NCI-H2227 treated with DMSO at 0.1 percent for 48 hours (cell line): ENCODE measurements at regions not wholly inside any gene's neighbourhood (a gene's known extent, or its start where the extent isn't known, plus 50 kb on each side); places are given as distances from the start of the nearest gene placed in this dataset.

Experiments used
- DNase-seq: peaks from one replicate; lab custom pipeline; 2025; lab: John Stamatoyannopoulos, UW

DNA sequence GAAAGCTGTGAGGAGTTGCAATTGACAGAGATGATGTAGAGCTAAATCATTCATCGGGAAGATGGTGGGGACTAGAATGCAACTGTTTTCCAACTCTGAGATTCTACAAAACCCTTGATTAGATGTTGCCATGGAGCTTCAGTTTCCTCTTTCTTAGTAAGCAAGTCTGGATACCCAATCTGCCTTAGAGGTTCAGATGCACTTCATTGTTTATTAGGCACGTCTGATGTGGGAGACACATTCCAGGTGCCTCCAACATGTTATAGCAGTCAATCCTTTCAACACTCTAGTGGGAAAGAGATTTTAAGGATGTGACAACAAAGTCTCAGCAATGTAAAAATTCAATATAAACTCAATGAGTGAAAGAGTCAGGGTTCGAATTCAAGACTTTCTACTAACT is 291.3 kb upstream of the PHYHIPL start:
- no peak for DNase-seq

GRCh38 chr10:58885686-58886345 is 290.6 kb upstream of the PHYHIPL start:
- no peak for DNase-seq

DNA sequence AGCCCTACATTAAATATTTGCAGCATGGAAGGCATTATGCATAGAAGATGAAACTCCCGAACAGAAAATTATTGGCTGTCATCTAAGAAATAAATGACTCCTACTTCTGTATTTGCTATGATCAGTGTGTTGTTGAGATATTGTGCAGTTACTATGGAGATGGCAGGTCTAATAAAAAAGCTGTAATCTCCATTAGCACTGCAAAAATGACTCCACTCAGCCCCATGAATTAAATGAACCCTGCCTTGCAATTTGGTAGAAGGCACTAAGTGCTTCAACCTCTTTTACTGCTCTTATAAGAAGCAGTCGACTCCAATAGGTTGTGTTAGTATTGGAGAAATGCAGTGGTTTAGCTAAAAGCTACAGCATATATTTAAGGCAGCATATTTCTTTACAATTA is 290.0 kb upstream of the PHYHIPL start:
- DNase-seq = peak; percentile 88

DNA sequence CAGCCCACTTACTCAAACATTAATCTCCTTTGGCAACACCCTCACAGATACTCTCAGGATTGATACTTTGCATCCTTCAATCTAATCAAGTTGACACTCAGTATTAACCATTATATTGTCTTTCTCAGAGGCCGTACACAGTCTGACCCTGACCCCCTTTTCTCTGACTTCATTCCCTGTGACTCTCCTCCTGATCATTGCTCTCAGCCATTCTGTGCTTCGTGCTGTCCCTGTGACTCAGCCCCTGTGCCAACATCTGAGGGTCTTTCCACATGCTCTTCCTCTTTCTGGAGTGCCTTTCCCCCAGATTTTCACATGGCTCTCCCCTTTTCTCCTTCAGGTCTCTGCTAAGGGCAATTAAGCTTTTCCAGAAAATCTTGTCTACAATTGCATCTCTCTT is 289.0 kb upstream of the PHYHIPL start:
- no peak for DNase-seq

DNA sequence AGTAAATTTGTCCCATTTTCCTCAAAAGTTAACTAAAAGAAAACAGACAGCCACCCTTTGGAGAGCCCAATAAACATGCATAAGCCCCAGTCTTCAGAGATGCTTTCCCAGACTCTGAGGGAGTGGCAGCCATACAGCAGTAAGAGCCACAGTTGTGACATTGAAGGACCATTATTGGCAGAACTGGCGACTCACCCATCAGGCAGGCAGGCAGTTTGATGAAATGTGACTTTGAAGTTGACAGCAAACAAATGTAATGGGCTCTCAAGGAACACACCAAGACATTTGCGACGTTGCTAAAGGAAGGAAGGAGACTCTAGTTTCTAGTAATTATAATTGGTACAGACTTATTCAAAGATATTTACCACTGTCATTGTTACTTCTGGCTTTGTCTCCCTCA is 287.5 kb upstream of the PHYHIPL start:
- DNase-seq = no peak

GRCh38 chr10:58892031-58892531 is 284.4 kb upstream of the PHYHIPL start:
- DNase-seq = peak; percentile 74

DNA sequence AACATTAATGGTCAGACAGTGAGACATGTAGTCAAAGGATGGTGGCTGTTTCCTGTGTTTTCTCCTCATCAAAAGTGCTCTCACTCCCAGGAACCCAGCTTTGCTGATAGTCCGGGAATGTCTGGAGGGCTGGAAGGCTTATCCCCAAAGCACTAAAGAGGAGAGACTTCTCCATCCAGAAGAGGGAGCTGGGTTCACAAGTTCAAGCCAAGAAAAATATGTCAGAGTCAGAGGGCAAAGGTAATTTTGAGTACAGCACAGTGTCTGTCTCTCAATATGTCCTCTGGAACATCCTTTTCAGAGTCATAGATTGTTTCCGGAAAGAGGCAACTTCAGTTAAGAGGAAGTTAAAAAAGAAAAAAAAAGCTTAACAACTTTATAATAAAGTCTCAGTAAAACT is 281.5 kb upstream of the PHYHIPL start:
- DNase-seq = no peak

DNA sequence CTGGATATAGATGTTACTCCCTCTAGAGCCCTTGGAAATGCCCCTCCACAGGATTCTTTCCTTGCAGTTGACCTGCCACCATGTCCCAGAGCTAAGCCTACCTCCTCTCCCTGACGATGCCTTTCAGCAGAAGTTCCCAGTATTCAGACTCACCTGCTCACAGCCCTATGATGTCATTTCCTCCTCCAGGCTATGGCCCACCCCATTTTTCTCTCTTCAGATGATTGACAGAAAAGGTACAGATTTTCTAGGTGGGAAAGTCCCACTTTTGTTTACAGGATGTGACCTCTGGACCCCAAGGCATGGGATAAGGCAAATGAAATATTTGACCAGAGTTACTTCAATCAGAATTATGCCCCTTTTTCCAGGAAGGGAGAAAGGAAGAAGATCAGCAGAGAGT is 280.2 kb upstream of the PHYHIPL start:
- DNase-seq = no peak

DNA sequence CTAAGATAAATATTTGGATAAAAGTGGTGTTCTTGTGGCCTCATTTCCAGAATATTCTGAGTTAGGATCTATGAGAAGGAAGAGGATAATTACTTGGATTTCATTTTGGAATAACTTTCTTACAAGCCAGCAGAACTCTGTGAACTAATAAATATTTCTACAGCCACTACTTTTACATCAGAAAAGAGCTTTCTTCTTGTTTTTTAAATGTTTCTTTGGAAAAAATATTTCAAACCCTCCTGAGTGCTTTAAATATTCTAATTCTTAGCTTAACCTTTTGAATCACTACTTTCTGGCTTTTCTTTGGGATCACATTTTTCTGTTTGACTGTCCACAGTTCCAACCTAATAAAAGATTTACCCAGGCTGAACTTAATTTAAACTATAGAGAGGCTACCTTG is 279.2 kb upstream of the PHYHIPL start:
- DNase-seq = no peak

DNA sequence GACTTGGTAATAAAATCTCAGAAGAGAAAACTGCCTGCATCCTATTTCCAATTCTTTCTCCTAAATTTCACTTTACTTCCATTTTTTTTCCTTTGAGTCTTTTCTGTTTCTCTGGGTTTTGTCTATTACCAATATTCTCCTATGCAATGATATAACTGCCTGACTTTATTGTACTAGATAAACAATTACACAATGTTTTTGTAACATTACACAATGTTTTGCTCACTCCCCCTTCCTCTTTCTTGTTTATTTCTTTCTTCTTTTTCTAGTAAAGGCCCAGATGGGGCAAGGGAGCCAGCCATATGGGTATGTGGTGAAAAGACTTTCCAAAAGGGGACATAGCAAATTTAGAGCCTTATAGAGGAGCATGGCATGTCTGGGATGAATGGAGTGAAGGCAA is 278.7 kb upstream of the PHYHIPL start:
- DNase-seq = no peak

GRCh38 chr10:58898854-58899573 is 277.4 kb upstream of the PHYHIPL start:
- DNase-seq = no peak

GRCh38 chr10:58901092-58901646 is 275.3 kb upstream of the PHYHIPL start:
- no peak for DNase-seq

- DNase-seq = no peak
These were observed 273.4 kb upstream of the PHYHIPL start for GRCh38 chr10:58903071-58903470.

DNA sequence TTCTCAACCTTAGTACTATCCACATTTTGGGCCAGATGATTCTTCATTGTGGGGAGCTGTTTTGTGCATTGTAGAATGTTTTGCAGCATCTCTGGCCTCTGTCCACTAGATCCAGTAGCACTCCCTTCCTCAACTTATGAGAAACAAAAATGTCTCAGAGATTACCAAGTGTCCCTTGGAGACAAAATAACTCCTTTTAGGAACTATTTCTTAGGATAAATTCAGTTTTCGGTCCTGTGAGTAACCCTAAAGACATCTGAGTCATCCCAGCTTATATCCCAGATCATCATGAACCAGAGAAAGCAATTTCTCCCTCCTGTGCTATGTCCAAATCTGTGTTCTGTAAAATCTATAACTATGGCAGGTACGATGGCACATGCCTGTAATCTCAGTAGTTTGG is 266.6 kb upstream of the PHYHIPL start:
- no peak for DNase-seq

- DNase-seq = no peak
These were observed 262.7 kb upstream of the PHYHIPL start for GRCh38 chr10:58913717-58914116.

GRCh38 chr10:58918887-58919286 is 257.6 kb upstream of the PHYHIPL start:
- DNase-seq = no peak

DNA sequence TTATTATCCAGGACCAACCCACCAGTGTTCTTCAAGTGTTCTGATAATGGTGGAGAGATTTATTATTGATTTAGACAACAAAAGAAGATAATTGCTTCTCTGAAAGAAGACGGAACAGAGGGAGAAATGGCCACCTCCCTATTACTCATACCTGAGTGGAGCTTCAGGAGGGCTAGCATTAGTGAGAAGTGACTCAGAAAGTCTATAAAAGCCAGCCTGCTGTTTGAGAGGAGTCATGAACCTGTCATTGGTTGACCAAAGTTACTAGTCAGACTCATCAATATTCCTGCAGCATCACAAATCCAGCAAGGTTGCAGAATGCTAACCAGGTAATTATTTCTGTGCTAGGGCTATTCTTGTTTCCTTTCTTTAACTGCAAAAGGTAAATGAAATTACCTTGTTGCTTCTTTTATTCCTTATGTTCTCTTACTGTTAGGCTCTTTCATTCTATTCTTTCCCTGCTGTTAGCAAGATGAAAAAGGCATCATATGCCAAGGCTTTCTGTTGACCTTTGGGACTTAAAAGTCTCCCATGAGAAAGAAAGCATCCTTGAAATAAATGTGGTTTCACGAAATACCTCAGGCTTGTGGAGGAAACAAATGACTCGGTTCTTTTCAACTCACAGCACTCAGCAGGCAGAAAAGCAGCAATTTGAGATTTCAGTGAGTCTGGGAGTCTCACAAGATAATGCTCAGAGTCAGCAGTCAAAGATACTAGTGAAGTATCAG is 256.4 kb upstream of the PHYHIPL start:
- DNase-seq = peak; percentile 86

DNA sequence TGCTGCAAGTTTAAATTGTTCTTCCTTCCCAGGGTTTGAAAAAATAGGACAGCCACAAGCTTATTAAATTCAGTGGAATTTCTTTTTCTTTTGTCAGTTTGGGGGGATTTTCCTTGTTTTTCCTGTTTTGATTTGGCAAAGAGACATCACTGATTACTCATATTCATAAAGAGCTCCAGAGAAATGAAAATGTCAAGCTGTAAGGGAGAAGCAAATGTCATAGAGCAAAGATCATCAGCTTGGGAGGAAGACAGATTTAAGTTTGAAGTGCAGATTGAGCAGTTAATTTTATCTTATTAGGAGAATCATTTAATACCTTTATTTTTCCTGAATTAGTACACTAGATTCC is 255.8 kb upstream of the PHYHIPL start:
- DNase-seq = no peak

DNA sequence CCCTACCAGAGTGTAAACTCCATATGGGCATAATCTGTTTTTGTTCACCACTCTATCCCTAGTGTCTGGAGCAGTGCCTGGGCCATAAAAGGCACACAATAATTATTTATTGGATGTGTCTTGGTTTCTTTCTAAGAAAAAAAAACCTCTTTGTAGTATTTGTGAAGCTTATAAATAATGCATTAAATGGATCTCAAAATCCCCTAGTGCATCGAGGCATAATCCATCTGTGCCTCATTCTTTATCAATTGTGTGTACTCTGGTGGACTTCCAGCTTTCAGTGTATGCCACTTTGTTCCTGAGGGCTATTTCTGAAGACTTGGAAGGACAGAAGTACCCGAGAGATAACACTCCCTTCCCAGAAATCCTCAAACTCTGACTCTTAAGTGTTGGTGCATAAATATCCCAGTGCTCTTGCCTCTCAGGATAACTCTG is 255.0 kb upstream of the PHYHIPL start:
- DNase-seq = no peak

- no peak for DNase-seq
These were observed 251.1 kb upstream of the PHYHIPL start for GRCh38 chr10:58925381-58925780.

- DNase-seq = no peak
These were observed 245.9 kb upstream of the PHYHIPL start for GRCh38 chr10:58930500-58930899.

GRCh38 chr10:58932126-58932525 is 244.3 kb upstream of the PHYHIPL start:
- no peak for DNase-seq
